Tibial artery (tissue), 4 donors: ENCODE measurements at regions not wholly inside any gene's neighbourhood (a gene's known extent, or its start where the extent isn't known, plus 50 kb on each side); places are given as distances from the start of the nearest gene placed in this dataset.

Experiments used
- DNase-seq, 2 donors: peaks; one replicate each; pipeline ENCODE4 v3.0.0-alpha.2; 2019
- H3K27ac ChIP-seq, 2 donors: fragments of 200-600 bp; sonication (generic) in 1 of 2; 1 replicate in 1 of 2; 2 replicates in 1 of 2; pipeline ENCODE4 v1.5.1; 2018 to 2019; ENCODE audit warnings: mild to moderate bottlenecking in 1 of 2
- H3K27me3 ChIP-seq, 2 donors: fragments of 200-600 bp; sonication (generic) in 1 of 2; one replicate each; pipeline versions ENCODE4 v1.5.1 to v1.6.0; 2016 to 2019
- H3K36me3 ChIP-seq, 3 donors: fragments of 200-600 bp; sonication (generic) in 2 of 3; one replicate each; pipeline ENCODE4 v1.5.1; 2016 to 2019; ENCODE audit warnings: mild to moderate bottlenecking in 2 of 3
- H3K4me1 ChIP-seq, 4 donors: fragments of 200-600 bp; sonication (generic) in 2 of 4; 1 replicate in 3 of 4; 2 replicates in 1 of 4; pipeline ENCODE4 v1.5.1; 2016 to 2019
- H3K4me3 ChIP-seq, 2 donors: fragments of 200-600 bp; sonication (generic) in 1 of 2; 1 replicate in 1 of 2; 2 replicates in 1 of 2; pipeline ENCODE4 v1.5.1; 2018 to 2019; ENCODE audit warnings: mild to moderate bottlenecking in 2 of 2
- H3K9me3 ChIP-seq, 3 donors: fragments of 200-600 bp; sonication (generic) in 1 of 3; one replicate each; pipeline ENCODE4 v1.5.1; 2016 to 2019
- intact Hi-C: fragments of 100-400 bp; cut with DNase I; formaldehyde crosslinking; loops from one replicate; pipeline ENCODE4 v1.15.0; 2023; ENCODE audit warnings: low total_unique reads
- TF ChIP-seq, protein P1 (sequence below), 2 experiments: fragments of 200-600 bp in 1 of 2; fragments of 450-650 bp in 1 of 2; IDR thresholded peaks; one replicate each; pipeline ENCODE4 v1.5.1; 2017 to 2019; ENCODE audit warnings: antibody characterized with exemption in 2 of 2, mild to moderate bottlenecking in 1 of 2, moderate library complexity in 1 of 2

DNA sequence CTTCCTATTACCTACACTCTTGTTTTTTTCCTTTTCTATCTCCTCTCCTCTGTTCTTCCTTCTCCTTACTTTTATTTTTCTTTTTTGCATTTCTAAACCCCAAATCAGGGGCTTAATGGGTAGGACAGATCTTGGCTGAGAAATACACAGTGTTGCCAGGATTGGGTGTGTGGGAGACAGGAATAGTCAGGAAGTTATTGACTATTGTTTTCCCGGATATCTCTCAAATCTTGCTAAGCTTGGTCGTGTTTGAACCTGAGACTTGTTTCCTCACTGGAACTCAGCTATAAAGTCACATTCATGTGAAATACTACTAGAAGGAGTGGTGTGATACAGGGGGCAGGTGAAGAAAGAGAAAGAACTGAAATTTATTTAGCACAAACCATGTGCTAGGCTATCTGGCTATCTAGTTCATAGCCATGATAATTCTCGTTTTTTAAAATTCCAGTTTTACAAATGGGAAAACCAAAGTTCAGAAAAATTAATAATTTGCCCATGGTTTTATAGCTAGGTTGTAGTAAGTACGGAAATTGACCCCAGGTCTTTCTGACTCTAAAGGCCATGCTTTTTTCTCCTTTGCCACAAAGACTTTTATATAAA lies 343.2 kb upstream of the UMPS start:
- no peak for DNase-seq
- Histone ChIP-seq H3K9me3 (no peaks in the 10 kb centered on the region), H3K27ac (no peak overlapping the region), H3K27me3 (no peaks in the 10 kb centered on the region), H3K4me1 (peaks cover 0 to 53% (median 17%) of the 10 kb centered on the region in 4 donors), H3K4me3 (no peak overlapping the region), H3K36me3 (no peaks in the 10 kb centered on the region)
- TF ChIP-seq, protein P1, sequence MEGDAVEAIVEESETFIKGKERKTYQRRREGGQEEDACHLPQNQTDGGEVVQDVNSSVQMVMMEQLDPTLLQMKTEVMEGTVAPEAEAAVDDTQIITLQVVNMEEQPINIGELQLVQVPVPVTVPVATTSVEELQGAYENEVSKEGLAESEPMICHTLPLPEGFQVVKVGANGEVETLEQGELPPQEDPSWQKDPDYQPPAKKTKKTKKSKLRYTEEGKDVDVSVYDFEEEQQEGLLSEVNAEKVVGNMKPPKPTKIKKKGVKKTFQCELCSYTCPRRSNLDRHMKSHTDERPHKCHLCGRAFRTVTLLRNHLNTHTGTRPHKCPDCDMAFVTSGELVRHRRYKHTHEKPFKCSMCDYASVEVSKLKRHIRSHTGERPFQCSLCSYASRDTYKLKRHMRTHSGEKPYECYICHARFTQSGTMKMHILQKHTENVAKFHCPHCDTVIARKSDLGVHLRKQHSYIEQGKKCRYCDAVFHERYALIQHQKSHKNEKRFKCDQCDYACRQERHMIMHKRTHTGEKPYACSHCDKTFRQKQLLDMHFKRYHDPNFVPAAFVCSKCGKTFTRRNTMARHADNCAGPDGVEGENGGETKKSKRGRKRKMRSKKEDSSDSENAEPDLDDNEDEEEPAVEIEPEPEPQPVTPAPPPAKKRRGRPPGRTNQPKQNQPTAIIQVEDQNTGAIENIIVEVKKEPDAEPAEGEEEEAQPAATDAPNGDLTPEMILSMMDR (IDR thresholded peaks at IDR 0.05) = no peak
- intact Hi-C loops = no loop called here

DNA sequence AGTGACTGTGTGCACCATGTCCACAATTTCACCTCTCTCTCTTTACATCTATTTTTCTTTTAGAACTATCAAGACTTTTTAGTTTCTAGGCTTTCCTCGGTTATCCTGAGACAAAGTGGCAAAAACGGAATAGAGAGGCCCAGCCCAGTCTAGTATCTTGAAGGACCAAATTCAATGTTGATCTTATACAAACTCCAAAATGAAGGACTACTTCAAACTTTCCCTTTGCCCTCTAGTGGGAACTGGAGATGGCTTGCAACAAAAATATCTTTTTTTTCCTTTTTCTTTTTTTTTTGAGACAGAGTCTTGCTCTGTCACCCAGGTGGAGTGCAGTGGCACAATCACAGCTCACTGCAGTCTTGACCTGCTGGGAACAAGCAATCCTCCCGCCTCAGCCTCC lies 338.5 kb upstream of the UMPS start:
- Histone ChIP-seq H3K4me1 (peaks cover 0 to 53% (median 12%) of the 10 kb centered on the region in 4 donors), H3K36me3 (no peaks in the 10 kb centered on the region), H3K9me3 (no peaks in the 10 kb centered on the region), H3K4me3 (no peak overlapping the region), H3K27ac (peak overlapping the region in 1 of 2 donors; percentile 4), H3K27me3 (no peaks in the 10 kb centered on the region)
- TF ChIP-seq, protein P1 (IDR thresholded peaks at IDR 0.05) = no peak
- no peak for DNase-seq
- intact Hi-C loops = no loop called here

DNA sequence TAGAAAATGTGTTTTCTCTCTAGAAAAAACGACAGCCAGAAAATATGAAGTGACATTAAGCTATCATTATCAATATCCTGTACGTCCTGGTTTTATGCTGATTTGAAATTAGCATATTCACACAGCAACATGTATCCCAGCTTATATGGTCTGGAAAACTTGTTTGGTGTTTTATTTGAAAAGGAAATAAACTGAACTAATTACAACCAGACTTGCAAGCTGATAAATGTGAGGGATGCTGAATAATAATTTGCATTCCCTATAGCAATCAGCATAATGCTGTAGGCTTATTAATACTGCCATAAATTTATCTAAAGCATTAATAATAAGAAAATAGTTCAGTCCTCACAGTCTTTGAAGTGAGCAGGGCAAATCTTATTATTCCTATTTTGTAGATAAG lies 336.9 kb upstream of the UMPS start:
- no peak for DNase-seq

DNA sequence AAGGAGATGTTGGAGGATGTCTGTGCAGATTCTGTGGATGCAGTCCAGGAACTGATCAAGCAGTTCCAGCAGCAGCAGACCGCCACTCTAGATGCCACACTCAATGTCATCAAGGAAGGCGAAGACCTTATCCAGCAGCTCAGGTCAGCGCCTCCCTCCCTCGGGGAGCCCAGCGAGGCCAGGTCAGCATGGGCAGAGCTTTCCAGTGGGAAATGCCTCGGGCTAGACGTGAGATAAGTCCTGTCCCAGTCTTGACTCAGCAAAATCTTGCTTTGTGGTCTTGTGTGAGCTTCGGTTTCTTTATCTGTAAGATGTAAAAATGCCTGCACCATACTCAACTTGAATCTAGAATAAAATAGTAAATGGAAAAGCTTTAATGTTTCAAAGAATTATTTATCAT lies 335.1 kb upstream of the UMPS start:
- intact Hi-C loops = no loop called here
- DNase-seq = no peak
- Histone ChIP-seq H3K4me3 (no peak overlapping the region), H3K9me3 (no peaks in the 10 kb centered on the region), H3K36me3 (peaks cover 0 to 9% (median 0%) of the 10 kb centered on the region in 3 donors), H3K27ac (peak overlapping the region; percentile 65 to 77), H3K4me1 (peaks cover 0 to 70% (median 28%) of the 10 kb centered on the region in 4 donors), H3K27me3 (no peaks in the 10 kb centered on the region)
- TF ChIP-seq, protein P1 (IDR thresholded peaks at IDR 0.05) = no peak

More for the DNA sequence above, 336.9 kb upstream of the UMPS start:
- H3K9me3 ChIP-seq = no peaks in the 10 kb centered on the region
- no peaks in the 10 kb centered on the region for H3K27me3 ChIP-seq
- H3K27ac ChIP-seq = peak overlapping the region in 1 of 2 donors; percentile 77
- TF ChIP-seq, protein P1 (IDR thresholded peaks at IDR 0.05) = no peak
- H3K36me3 ChIP-seq = no peaks in the 10 kb centered on the region
- H3K4me3 ChIP-seq = no peak overlapping the region
- H3K4me1 ChIP-seq = peaks cover 0 to 68% (median 23%) of the 10 kb centered on the region in 4 donors
- intact Hi-C loops = no loop called here

DNA sequence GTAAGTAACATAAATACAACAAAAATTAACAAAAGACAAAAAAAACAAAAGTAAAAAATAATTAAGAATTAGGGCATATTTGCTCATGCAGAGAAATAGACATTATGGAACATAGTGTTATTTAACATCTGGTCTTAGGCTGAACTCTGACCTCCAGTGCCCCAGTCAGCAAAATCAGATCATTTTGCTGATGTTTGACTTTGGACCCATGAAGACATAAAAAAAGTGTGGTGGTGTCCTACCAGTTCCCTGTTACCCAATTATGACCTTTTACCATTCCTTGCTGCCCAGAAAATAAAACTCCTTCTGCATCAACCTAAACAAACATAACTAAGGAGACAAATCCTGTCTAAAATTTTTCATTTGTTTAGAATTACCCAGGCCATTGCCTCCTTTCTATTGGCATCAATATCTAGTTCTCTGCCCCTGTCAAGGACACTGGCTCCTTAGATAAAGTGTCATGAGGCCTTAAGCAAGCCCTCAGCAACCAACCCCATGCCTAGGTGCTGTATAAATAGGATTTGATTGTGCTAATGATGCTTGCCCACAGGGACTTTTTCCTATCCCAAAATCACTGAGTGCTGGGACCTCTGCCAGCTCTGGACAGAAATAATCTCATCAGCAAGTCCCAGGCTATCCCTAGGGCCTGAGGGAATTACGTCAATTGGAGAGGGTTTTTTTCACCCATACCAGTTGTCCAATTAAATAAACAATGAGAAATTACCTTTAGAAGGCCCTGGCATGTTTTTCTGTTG lies 334.5 kb upstream of the UMPS start:
- peak overlapping the region; percentile 65 to 77 for H3K27ac ChIP-seq

More for the DNA sequence above, 334.5 kb upstream of the UMPS start:
- peak; percentile 73 to 90 for DNase-seq
- no peaks in the 10 kb centered on the region for H3K9me3 ChIP-seq
- H3K4me3 ChIP-seq = no peak overlapping the region
- intact Hi-C loops = no loop called here
- no peaks in the 10 kb centered on the region for H3K27me3 ChIP-seq
- peaks cover 0 to 64% (median 28%) of the 10 kb centered on the region in 4 donors for H3K4me1 ChIP-seq
- TF ChIP-seq, protein P1 (IDR thresholded peaks at IDR 0.05) = no peak
- peaks cover 0 to 9% (median 0%) of the 10 kb centered on the region in 3 donors for H3K36me3 ChIP-seq
